ENCODE measurements at regions not wholly inside any gene's neighbourhood (a gene's known extent, or its start where the extent isn't known, plus 50 kb on each side); places are given as distances from the start of the nearest gene placed in this dataset.

DNA sequence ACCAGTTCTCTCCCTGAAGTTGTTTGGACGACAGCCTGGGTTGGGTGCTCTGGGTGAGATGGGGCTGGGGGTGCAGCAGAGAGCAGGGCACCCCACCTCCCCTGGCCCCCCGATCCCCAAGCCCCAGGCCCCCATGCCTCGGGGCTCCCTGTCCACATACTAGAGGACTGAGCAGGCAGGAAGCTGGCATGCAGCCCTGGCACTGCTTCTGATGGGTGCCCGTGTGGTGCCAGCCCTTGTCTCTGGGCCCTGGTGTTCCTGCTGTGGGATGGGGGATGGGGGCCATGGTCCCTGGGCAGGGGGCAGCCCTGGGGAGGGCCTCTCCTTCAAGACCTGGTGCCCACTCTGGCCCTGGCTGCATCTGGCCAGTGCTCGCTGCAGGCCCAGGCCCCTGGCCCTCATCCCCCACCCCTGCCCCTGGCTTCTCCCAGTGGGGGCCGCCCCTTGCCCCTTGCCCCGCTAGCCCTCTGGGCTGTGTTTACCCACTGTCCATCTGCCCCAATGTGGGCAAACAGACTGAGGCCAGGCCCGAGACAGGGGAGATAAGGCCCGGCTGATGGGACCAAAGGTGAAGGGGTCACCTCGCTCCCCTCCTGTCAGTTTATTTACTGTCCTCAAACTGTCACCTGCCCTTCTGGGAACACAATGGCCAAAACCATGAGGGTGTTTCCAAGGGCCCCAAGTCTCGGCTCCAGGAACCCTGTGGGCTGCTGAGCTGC, 67.3 kb upstream of the RXRA start:
- no peaks in the 10 kb centered on the region for H3K36me3 ChIP-seq (ENCODE audit: control insufficient read depth in 2 of 2, extremely low read depth in 1 of 2, insufficient read depth in 2 of 2, low read length in 2 of 2)
- no peak overlapping the region for H3K4me3 ChIP-seq (replicated peaks in 1 of 3; ENCODE audit: insufficient read depth in 1 of 3, low read depth in 1 of 3, low read length in 3 of 3)
- intact Hi-C loops (cut with micrococcal nuclease) (no loop called here), dilution Hi-C loops (cut with MboI; ENCODE audit: extremely low pct_ligation_motif_present, low sequenced_read_pairs) (no loop called here)
- ChIA-PET POLR2A (no interaction called here), CTCF (no interaction called here)
- no peaks in the 10 kb centered on the region for H4K20me1 ChIP-seq (replicated peaks; ENCODE audit: control insufficient read depth, extremely low read depth, insufficient read depth, low read length)
- no peak overlapping the region for H3K4me2 ChIP-seq (ENCODE audit: insufficient read depth, low read length)
- H3K9me1 ChIP-seq (replicated peaks; ENCODE audit: control insufficient read depth, extremely low read depth, insufficient read depth, low read length): no peaks in the 10 kb centered on the region
- H3K9me3 ChIP-seq (replicated peaks; ENCODE audit: control insufficient read depth, insufficient read depth, low read length): no peaks in the 10 kb centered on the region
- H2AFZ ChIP-seq (ENCODE audit: low read depth, low read length): no peak overlapping the region
- no peaks in the 10 kb centered on the region for H3K4me1 ChIP-seq (ENCODE audit: control insufficient read depth, extremely low read depth, insufficient read depth, low read length)
- DNase-seq (ENCODE audit: low read depth, low spot score) (no peak), FAIRE-seq (no peak)
- H3K27me3 ChIP-seq (ENCODE audit: control insufficient read depth in 2 of 2, insufficient read depth in 2 of 2, low read length in 2 of 2): peaks cover 0 to 2% of the 10 kb centered on the region in 2 experiments
- no peak for TF ChIP-seq POLR2AphosphoS5 (IDR thresholded peaks at IDR 0.05; ENCODE audit: insufficient read depth, low read depth, low read length)
- TF ChIP-seq, protein P1, sequence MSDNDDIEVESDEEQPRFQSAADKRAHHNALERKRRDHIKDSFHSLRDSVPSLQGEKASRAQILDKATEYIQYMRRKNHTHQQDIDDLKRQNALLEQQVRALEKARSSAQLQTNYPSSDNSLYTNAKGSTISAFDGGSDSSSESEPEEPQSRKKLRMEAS (IDR thresholded peaks at IDR 0.05; ENCODE audit: insufficient read depth, insufficient read length): no peak
- no peak for TF ChIP-seq POLR2A (IDR thresholded peaks at IDR 0.05; ENCODE audit: low read depth, low read length)
- no peak for TF ChIP-seq MYC (IDR thresholded peaks at IDR 0.05; ENCODE audit: low read depth, low read length)
- TF ChIP-seq, protein P2, sequence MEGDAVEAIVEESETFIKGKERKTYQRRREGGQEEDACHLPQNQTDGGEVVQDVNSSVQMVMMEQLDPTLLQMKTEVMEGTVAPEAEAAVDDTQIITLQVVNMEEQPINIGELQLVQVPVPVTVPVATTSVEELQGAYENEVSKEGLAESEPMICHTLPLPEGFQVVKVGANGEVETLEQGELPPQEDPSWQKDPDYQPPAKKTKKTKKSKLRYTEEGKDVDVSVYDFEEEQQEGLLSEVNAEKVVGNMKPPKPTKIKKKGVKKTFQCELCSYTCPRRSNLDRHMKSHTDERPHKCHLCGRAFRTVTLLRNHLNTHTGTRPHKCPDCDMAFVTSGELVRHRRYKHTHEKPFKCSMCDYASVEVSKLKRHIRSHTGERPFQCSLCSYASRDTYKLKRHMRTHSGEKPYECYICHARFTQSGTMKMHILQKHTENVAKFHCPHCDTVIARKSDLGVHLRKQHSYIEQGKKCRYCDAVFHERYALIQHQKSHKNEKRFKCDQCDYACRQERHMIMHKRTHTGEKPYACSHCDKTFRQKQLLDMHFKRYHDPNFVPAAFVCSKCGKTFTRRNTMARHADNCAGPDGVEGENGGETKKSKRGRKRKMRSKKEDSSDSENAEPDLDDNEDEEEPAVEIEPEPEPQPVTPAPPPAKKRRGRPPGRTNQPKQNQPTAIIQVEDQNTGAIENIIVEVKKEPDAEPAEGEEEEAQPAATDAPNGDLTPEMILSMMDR (IDR thresholded peaks at IDR 0.05; ENCODE audit: extremely low read depth in 1 of 2, insufficient read depth in 1 of 2, low read depth in 1 of 2, low read length in 2 of 2): no peak
- no peak for TF ChIP-seq EZH2 (IDR thresholded peaks at IDR 0.05; ENCODE audit: borderline replicate concordance, low read depth, low read length, severe bottlenecking)
- no peak for TF ChIP-seq GATA2 (IDR thresholded peaks at IDR 0.05; ENCODE audit: insufficient read depth, insufficient read length, low read depth, low read length)
- TF ChIP-seq JUN (IDR thresholded peaks at IDR 0.05; ENCODE audit: borderline replicate concordance, insufficient read depth, insufficient read length, low read depth): no peak
- TF ChIP-seq FOS (IDR thresholded peaks at IDR 0.05; ENCODE audit: borderline replicate concordance, insufficient read depth, low read length): no peak
- no peak overlapping the region for H3K9ac ChIP-seq (replicated peaks; ENCODE audit: extremely low read depth, insufficient read depth, low read length)
- no peak overlapping the region for H3K27ac ChIP-seq (ENCODE audit: insufficient read depth, low read depth, low read length)
- no peaks in the 10 kb centered on the region for H3K79me2 ChIP-seq (ENCODE audit: control insufficient read depth, insufficient read depth, low read length)
- BruUV-seq (replicated peaks): no TSS peak

All from endothelial cell of umbilical vein (primary cell).